NOMO-1 (cell line): ENCODE measurements at regions not wholly inside any gene's neighbourhood (a gene's known extent, or its start where the extent isn't known, plus 50 kb on each side); places are given as distances from the start of the nearest gene placed in this dataset.
"Not testable (repeated sequence)": the region's sequence is repeated elsewhere in the genome, so short reads cannot be mapped to it uniquely, and the experiment has no call there.

Experiments
- DNase-seq, 2 experiments: peaks; one replicate each; lab custom pipeline; 2025; ENCODE audit not compliant: unreplicated experiment in 2 of 2; lab: John Stamatoyannopoulos, UW

GRCh38 chr3:101141135-101141534, 147.9 kb upstream of the ABI3BP start:
- DNase-seq, result no peak

GRCh38 chr3:101138817-101139216, 145.6 kb upstream of the ABI3BP start:
- DNase-seq, result no peak

- no peak for DNase-seq
These were observed 141.1 kb upstream of the ABI3BP start for GRCh38 chr3:101134331-101134730.

- no peak for DNase-seq
These were observed 140.4 kb upstream of the ABI3BP start for GRCh38 chr3:101133652-101134051.

GRCh38 chr3:101133197-101133596, 140.0 kb upstream of the ABI3BP start:
- DNase-seq, result not testable (repeated sequence)

- no peak for DNase-seq
These were observed 138.5 kb upstream of the ABI3BP start for GRCh38 chr3:101131767-101132166.

GRCh38 chr3:101128786-101129185, 135.6 kb upstream of the ABI3BP start:
- no peak for DNase-seq

- DNase-seq, result no peak
These were observed 134.8 kb upstream of the ABI3BP start for GRCh38 chr3:101128001-101128400.

GRCh38 chr3:101124125-101124524, 130.9 kb upstream of the ABI3BP start:
- no peak for DNase-seq

- no peak for DNase-seq
These were observed 129.9 kb upstream of the ABI3BP start for GRCh38 chr3:101123081-101123480.

- no peak for DNase-seq
These were observed 129.5 kb upstream of the ABI3BP start for GRCh38 chr3:101122681-101123080.

- no peak for DNase-seq
These were observed 126.8 kb upstream of the ABI3BP start for GRCh38 chr3:101120039-101120438.

- no peak for DNase-seq
These were observed 126.3 kb upstream of the ABI3BP start for GRCh38 chr3:101119535-101119934.

GRCh38 chr3:101117980-101118379, 124.8 kb upstream of the ABI3BP start:
- DNase-seq, result no peak

GRCh38 chr3:101117465-101117864, 124.2 kb upstream of the ABI3BP start:
- no peak for DNase-seq

- DNase-seq, result not testable (repeated sequence)
These were observed 117.1 kb upstream of the ABI3BP start for GRCh38 chr3:101110295-101110694.

GRCh38 chr3:101104321-101104720, 111.1 kb upstream of the ABI3BP start:
- no peak for DNase-seq

- DNase-seq, result no peak
These were observed 109.6 kb upstream of the ABI3BP start for GRCh38 chr3:101102678-101103296.

GRCh38 chr3:101100361-101101009, 107.3 kb upstream of the ABI3BP start:
- DNase-seq, result no peak

GRCh38 chr3:101099791-101100190, 106.6 kb upstream of the ABI3BP start:
- DNase-seq, result no peak

- DNase-seq, result no peak
These were observed 103.2 kb upstream of the ABI3BP start for GRCh38 chr3:101096444-101096843.

GRCh38 chr3:101095693-101096430, 102.6 kb upstream of the ABI3BP start:
- no peak for DNase-seq
